Neural progenitor cell (in vitro differentiated cells): ENCODE measurements at regions not wholly inside any gene's neighbourhood (a gene's known extent, or its start where the extent isn't known, plus 50 kb on each side); places are given as distances from the start of the nearest gene placed in this dataset.

Experiments
- DNase-seq: peaks from one replicate; pipeline ENCODE4 v3.0.0-alpha.2; 2016; ENCODE audit warnings: low spot score
- H2AFZ ChIP-seq: fragments of 200-600 bp; sonication (generic); replicated peaks from 2 replicates; pipeline ENCODE4 v1.6.1; 2016; ENCODE audit warnings: antibody characterized with exemption
- H3F3A ChIP-seq: fragments of 200-600 bp; sonication (generic); 2 replicates; pipeline ENCODE4 v1.6.1; 2016; ENCODE audit warnings: antibody characterized with exemption, low read depth
- H3K27ac ChIP-seq: fragments of 200-600 bp; sonication (generic); 2 replicates; pipeline ENCODE4 v1.5.1; 2016; ENCODE audit warnings: mild to moderate bottlenecking
- H3K27me3 ChIP-seq: fragments of 200-600 bp; sonication (generic); 2 replicates; pipeline ENCODE4 v1.6.1; 2016; ENCODE audit warnings: mild to moderate bottlenecking, moderate library complexity
- H3K36me3 ChIP-seq: fragments of 200-600 bp; sonication (generic); 2 replicates; pipeline ENCODE4 v1.5.1; 2016
- H3K4me1 ChIP-seq: fragments of 200-600 bp; sonication (generic); 2 replicates; pipeline ENCODE4 v1.6.1; 2016; ENCODE audit warnings: mixed run types
- H3K4me2 ChIP-seq: fragments of 200-600 bp; sonication (generic); 2 replicates; pipeline ENCODE4 v1.6.1; 2016
- H3K4me3 ChIP-seq: fragments of 200-600 bp; sonication (generic); 2 replicates; pipeline ENCODE4 v1.5.1; 2016
- H3K79me2 ChIP-seq: fragments of 200-600 bp; sonication (generic); 2 replicates; pipeline ENCODE4 v1.6.1; 2016; ENCODE audit warnings: low read depth
- H3K9ac ChIP-seq: fragments of 200-600 bp; sonication (generic); 2 replicates; pipeline ENCODE4 v1.6.1; 2016
- H3K9me3 ChIP-seq: fragments of 200-600 bp; sonication (generic); 2 replicates; pipeline ENCODE4 v1.5.1; 2016; ENCODE audit warnings: low read depth
- H4K20me1 ChIP-seq: fragments of 200-600 bp; sonication (generic); 2 replicates; pipeline ENCODE4 v1.6.1; 2016; ENCODE audit warnings: low read depth
- H3K27ac Mint-ChIP-seq: 3 replicates; pipeline ENCODE4 v1.8.0; 2021; ENCODE audit warnings: mixed read lengths
- H3K27me3 Mint-ChIP-seq: 2 replicates; pipeline ENCODE4 v1.8.0; 2022; ENCODE audit warnings: low read depth, mild to moderate bottlenecking, inconsistent platforms, moderate library complexity, mixed read lengths; ENCODE audit not compliant: insufficient read depth
- H3K36me3 Mint-ChIP-seq: 3 replicates; pipeline ENCODE4 v1.8.0; 2021; ENCODE audit warnings: mixed read lengths
- H3K4me1 Mint-ChIP-seq: 3 replicates; pipeline ENCODE4 v1.8.0; 2021; ENCODE audit warnings: mixed read lengths
- H3K4me3 Mint-ChIP-seq: 3 replicates; pipeline ENCODE4 v1.8.0; 2021; ENCODE audit warnings: mild to moderate bottlenecking, moderate library complexity, mixed read lengths
- H3K9me3 Mint-ChIP-seq: 3 replicates; pipeline ENCODE4 v1.8.0; 2020; ENCODE audit warnings: mixed read lengths
- EZH2 ChIP-seq: fragments of 200-600 bp; sonication (generic); IDR thresholded peaks from 2 replicates; pipeline ENCODE4 v1.6.1; 2017; ENCODE audit warnings: antibody characterized with exemption, mild to moderate bottlenecking, moderate library complexity
- EZH2phosphoT487 ChIP-seq: fragments of 200-600 bp; sonication (generic); IDR thresholded peaks from 2 replicates; pipeline ENCODE4 v1.6.1; 2017; ENCODE audit warnings: antibody characterized with exemption
- TF ChIP-seq, protein P1 (sequence below): fragments of 200-600 bp; sonication (generic); IDR thresholded peaks from 2 replicates; pipeline ENCODE4 v1.5.1; 2017; ENCODE audit warnings: antibody characterized with exemption, mild to moderate bottlenecking

DNA sequence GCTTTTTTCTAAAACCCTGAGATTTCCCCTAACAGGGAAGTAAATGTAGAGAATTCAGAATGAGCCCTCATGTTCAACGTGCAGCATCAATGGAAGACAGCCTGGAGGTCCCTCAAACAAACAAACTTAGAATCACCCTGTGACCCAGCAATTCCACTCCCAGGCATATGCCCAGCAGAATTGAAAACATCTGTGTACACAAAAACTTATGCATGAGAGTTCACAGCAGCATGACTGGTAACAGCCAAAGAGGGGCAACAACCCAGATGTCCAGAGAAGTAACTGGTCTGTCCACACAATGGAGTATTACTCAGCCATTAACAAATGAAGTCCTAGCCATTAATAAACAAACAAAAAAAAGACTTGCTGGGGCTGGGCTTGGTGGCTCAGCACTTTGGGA lies 252.7 kb downstream of the PARN start:
- Histone ChIP-seq H3K36me3 (no peaks in the 10 kb centered on the region), H3K4me1 (peaks cover 4% of the 10 kb centered on the region), H3K4me2 (no peak overlapping the region), H3K27me3 (no peaks in the 10 kb centered on the region), H3K9ac (no peak overlapping the region), H3K27ac (no peak overlapping the region), H3K9me3 (no peaks in the 10 kb centered on the region), H2AFZ (no peak overlapping the region), H4K20me1 (no peaks in the 10 kb centered on the region), H3F3A (no peaks in the 10 kb centered on the region), H3K4me3 (no peak overlapping the region), H3K79me2 (no peaks in the 10 kb centered on the region)
- Mint-ChIP-seq H3K27me3 (peaks cover 10% of the 10 kb centered on the region), H3K36me3 (no peaks in the 10 kb centered on the region), H3K4me3 (no peak overlapping the region), H3K4me1 (peaks cover 20% of the 10 kb centered on the region), H3K27ac (no peak overlapping the region), H3K9me3 (peaks cover 2% of the 10 kb centered on the region)
- DNase-seq = no peak
- TF ChIP-seq EZH2phosphoT487 (no peak), EZH2 (no peak)
- TF ChIP-seq, protein P1, sequence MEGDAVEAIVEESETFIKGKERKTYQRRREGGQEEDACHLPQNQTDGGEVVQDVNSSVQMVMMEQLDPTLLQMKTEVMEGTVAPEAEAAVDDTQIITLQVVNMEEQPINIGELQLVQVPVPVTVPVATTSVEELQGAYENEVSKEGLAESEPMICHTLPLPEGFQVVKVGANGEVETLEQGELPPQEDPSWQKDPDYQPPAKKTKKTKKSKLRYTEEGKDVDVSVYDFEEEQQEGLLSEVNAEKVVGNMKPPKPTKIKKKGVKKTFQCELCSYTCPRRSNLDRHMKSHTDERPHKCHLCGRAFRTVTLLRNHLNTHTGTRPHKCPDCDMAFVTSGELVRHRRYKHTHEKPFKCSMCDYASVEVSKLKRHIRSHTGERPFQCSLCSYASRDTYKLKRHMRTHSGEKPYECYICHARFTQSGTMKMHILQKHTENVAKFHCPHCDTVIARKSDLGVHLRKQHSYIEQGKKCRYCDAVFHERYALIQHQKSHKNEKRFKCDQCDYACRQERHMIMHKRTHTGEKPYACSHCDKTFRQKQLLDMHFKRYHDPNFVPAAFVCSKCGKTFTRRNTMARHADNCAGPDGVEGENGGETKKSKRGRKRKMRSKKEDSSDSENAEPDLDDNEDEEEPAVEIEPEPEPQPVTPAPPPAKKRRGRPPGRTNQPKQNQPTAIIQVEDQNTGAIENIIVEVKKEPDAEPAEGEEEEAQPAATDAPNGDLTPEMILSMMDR = no peak

- Mint-ChIP-seq H3K4me1 (peaks cover 24% of the 10 kb centered on the region), H3K27ac (no peak overlapping the region), H3K27me3 (peaks cover 19% of the 10 kb centered on the region), H3K9me3 (peaks cover 2% of the 10 kb centered on the region), H3K36me3 (no peaks in the 10 kb centered on the region), H3K4me3 (no peak overlapping the region)
- Histone ChIP-seq H3K27ac (no peak overlapping the region), H3K36me3 (no peaks in the 10 kb centered on the region), H3F3A (no peaks in the 10 kb centered on the region), H3K4me2 (no peak overlapping the region), H3K27me3 (no peaks in the 10 kb centered on the region), H3K9me3 (no peaks in the 10 kb centered on the region), H3K9ac (no peak overlapping the region), H3K4me3 (no peak overlapping the region), H3K4me1 (peaks cover 8% of the 10 kb centered on the region), H2AFZ (no peak overlapping the region), H4K20me1 (no peaks in the 10 kb centered on the region), H3K79me2 (no peaks in the 10 kb centered on the region)
- no peak for DNase-seq
- TF ChIP-seq EZH2 (no peak), EZH2phosphoT487 (no peak)
- TF ChIP-seq, protein P1 = no peak
These were observed 254.9 kb downstream of the PARN start for GRCh38 chr16:14375132-14375491.

DNA sequence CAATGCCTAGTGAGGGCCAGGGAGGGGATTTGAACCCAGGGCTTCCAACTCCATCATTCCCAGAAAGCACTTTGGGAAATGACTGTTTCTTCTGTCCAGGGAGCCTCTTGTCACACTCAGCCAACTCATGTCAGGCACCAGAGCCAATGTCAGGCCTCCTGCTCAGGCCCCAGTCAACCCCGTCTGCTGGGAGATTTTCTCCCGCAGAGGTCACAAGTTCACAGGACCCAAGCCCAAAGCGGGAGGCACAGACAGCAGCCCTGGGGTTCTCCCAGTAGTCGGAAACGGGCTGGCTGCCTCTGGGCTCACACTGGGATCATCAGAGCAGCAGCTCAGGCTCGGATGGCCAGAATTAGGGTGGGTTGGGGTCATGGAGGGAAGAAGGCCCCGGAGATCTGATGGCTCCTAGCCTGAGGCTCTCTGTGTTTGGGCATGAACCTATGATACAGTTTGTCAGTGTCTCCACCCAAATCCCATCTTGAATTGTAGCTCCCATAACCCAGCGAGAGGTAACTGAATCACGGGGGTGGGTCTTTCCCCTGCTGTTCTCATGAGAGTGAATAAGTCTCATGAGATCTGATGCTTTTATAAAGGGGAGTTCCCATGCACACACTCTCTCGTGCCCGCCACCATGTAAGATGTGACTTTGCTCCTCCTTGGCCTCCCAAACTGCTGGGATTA lies 255.5 kb downstream of the PARN start:
- no peaks in the 10 kb centered on the region for H3K36me3 Mint-ChIP-seq
- Histone ChIP-seq H2AFZ (no peak overlapping the region), H3K4me2 (no peak overlapping the region), H3K79me2 (no peaks in the 10 kb centered on the region), H3K9me3 (no peaks in the 10 kb centered on the region), H3K4me1 (peaks cover 8% of the 10 kb centered on the region), H3K9ac (no peak overlapping the region), H3K27me3 (no peaks in the 10 kb centered on the region), H3K36me3 (no peaks in the 10 kb centered on the region), H3K27ac (no peak overlapping the region), H4K20me1 (no peaks in the 10 kb centered on the region), H3K4me3 (no peak overlapping the region), H3F3A (no peaks in the 10 kb centered on the region)
- TF ChIP-seq, protein P1 = no peak
- TF ChIP-seq EZH2phosphoT487 (no peak), EZH2 (no peak)
- H3K4me3 Mint-ChIP-seq = no peak overlapping the region
- no peak for DNase-seq
- peaks cover 21% of the 10 kb centered on the region for H3K27me3 Mint-ChIP-seq
- no peak overlapping the region for H3K27ac Mint-ChIP-seq
- H3K4me1 Mint-ChIP-seq = peaks cover 24% of the 10 kb centered on the region
- H3K9me3 Mint-ChIP-seq = peaks cover 2% of the 10 kb centered on the region
